HCT116 (cell line): ENCODE measurements at regions not wholly inside any gene's neighbourhood (a gene's known extent, or its start where the extent isn't known, plus 50 kb on each side); places are given as distances from the start of the nearest gene placed in this dataset.

Source experiments
- ATAC-seq: fragments of 200-7000 bp; cut with Tn5 transposase; 2 replicates; pipeline ENCODE4 v1.9.1; 2020; ENCODE audit warnings: mild to moderate bottlenecking, moderate library complexity
- BruUV-seq: library from RNA; stranded (reverse); fragments of 400-500 nt; replicated peaks from 2 replicates; lab custom pipeline; 2021; lab: Mats Ljungman, UMichigan
- CTCF ChIA-PET: fragments of 300-600 bp; sonication (Branson Sonifier 250); formaldehyde crosslinking; loops from one replicate; lab custom pipeline; 2021; ENCODE audit warnings: antibody characterized with exemption; lab: Charles Lee
- POLR2A ChIA-PET: fragments of 300-600, 350-600 bp; sonication (Branson Sonifier 250); formaldehyde crosslinking; loops from one replicate; lab custom pipeline; 2021; ENCODE audit warnings: antibody characterized with exemption; lab: Charles Lee
- RAD21 ChIA-PET, 2 experiments: fragments of 300-600 bp; sonication (Branson Sonifier 250); formaldehyde crosslinking; loops; one replicate each; lab custom pipeline; 2023; ENCODE audit warnings: low total read pairs in 2 of 2; ENCODE audit not compliant: uncharacterized antibody in 2 of 2, unreplicated experiment in 2 of 2, low non-redundant PET in 1 of 2; lab: Charles Lee
- DNase-seq: peaks from one replicate; pipeline ENCODE4 v3.0.0-alpha.2; 2010; ENCODE audit warnings: low read depth, low spot score
- H2AFZ ChIP-seq: fragments of 200-600 bp; shearing (Covaris generic), sonication (generic); 2 replicates; pipeline ENCODE4 v1.6.1; 2017; ENCODE audit warnings: low read depth, mixed run types, mixed read lengths, antibody characterized with exemption, low read length; ENCODE audit not compliant: poor library complexity, severe bottlenecking
- H3K27ac ChIP-seq: 2 replicates; pipeline ENCODE4 v1.5.1; 2012; ENCODE audit warnings: low read depth, low read length
- H3K27me3 ChIP-seq: fragments of 200-600 bp; sonication (generic); 2 replicates; pipeline ENCODE4 v1.6.1; 2016; ENCODE audit warnings: mixed run types, low read length, mixed read lengths; ENCODE audit not compliant: insufficient read depth
- H3K36me3 ChIP-seq, 2 experiments: fragments of 200-500 bp in 1 of 2; fragments of 200-600 bp in 1 of 2; sonication (Bioruptor generic) in 1 of 2; sonication (generic) in 1 of 2; 2 replicates each; pipeline versions ENCODE4 v1.5.1 to v1.6.1; 2014 to 2016; ENCODE audit warnings: low read length in 2 of 2, inconsistent platforms in 1 of 2, mixed read lengths in 1 of 2, mixed run types in 1 of 2; ENCODE audit not compliant: insufficient read depth in 2 of 2, control insufficient read depth in 1 of 2
- H3K4me1 ChIP-seq, 2 experiments: fragments of 200-600 bp in 1 of 2; sonication (generic) in 1 of 2; 2 replicates each; pipeline versions ENCODE4 v1.5.1 to v1.6.1; 2012 to 2017; ENCODE audit warnings: low read length in 2 of 2, inconsistent platforms in 1 of 2, mild to moderate bottlenecking in 1 of 2, mixed read lengths in 1 of 2, mixed run types in 1 of 2, moderate library complexity in 1 of 2; ENCODE audit not compliant: insufficient read depth in 2 of 2, control insufficient read depth in 1 of 2
- H3K4me2 ChIP-seq: fragments of 200-600 bp; sonication (generic); 2 replicates; pipeline ENCODE4 v1.6.1; 2017; ENCODE audit warnings: mixed run types, low read length, mixed read lengths
- H3K4me3 ChIP-seq, 2 experiments: fragments of 200-600 bp in 1 of 2; sonication (generic) in 1 of 2; replicated peaks in 1 of 2; 2 replicates each; pipeline ENCODE4 v1.5.1; 2011 to 2016; ENCODE audit warnings: low read length in 2 of 2, control low read depth in 1 of 2, low read depth in 1 of 2, mild to moderate bottlenecking in 1 of 2, mixed read lengths in 1 of 2, mixed run types in 1 of 2
- H3K79me2 ChIP-seq: fragments of 200-600 bp; sonication (generic); 2 replicates; pipeline ENCODE4 v1.6.1; 2017; ENCODE audit warnings: mild to moderate bottlenecking, mixed run types, low read length, moderate library complexity, mixed read lengths; ENCODE audit not compliant: insufficient read depth
- H3K9ac ChIP-seq: fragments of 200-600 bp; sonication (generic); 2 replicates; pipeline ENCODE4 v1.6.1; 2016; ENCODE audit warnings: low read length, mixed read lengths
- H3K9me2 ChIP-seq: fragments of 200-600 bp; sonication (generic), shearing (Covaris generic); 2 replicates; pipeline ENCODE4 v1.6.1; 2017; ENCODE audit warnings: mixed run types, mild to moderate bottlenecking, moderate library complexity; ENCODE audit not compliant: insufficient read depth
- H3K9me3 ChIP-seq, 2 experiments: fragments of 200-500 bp in 1 of 2; fragments of 200-600 bp in 1 of 2; sonication (Bioruptor generic) in 1 of 2; sonication (generic) in 1 of 2; 2 replicates each; pipeline ENCODE4 v1.6.1; 2014 to 2017; ENCODE audit warnings: low read length in 2 of 2, mixed read lengths in 2 of 2, inconsistent platforms in 1 of 2, low read depth in 1 of 2, mild to moderate bottlenecking in 1 of 2, mixed run types in 1 of 2, moderate library complexity in 1 of 2; ENCODE audit not compliant: control insufficient read depth in 1 of 2, insufficient read depth in 1 of 2
- H4K20me1 ChIP-seq: fragments of 200-600 bp; sonication (generic), shearing (Covaris generic); 2 replicates; pipeline ENCODE4 v1.6.1; 2017; ENCODE audit warnings: mixed run types, mild to moderate bottlenecking, moderate library complexity; ENCODE audit not compliant: insufficient read depth
- ATF3 ChIP-seq: IDR thresholded peaks from 2 replicates; pipeline ENCODE4 v1.6.1; 2012
- CBX3 ChIP-seq: IDR thresholded peaks from 2 replicates; pipeline ENCODE4 v1.6.1; 2012; ENCODE audit warnings: low read depth
- CTCF ChIP-seq, 3 experiments: fragments of 200-600 bp in 1 of 3; sonication (generic) in 1 of 3; IDR thresholded peaks in 2 of 3; conservative IDR thresholded peaks in 1 of 3; 2 replicates each; pipeline ENCODE4 v1.5.1; 2012 to 2017; ENCODE audit warnings: low read depth in 2 of 3, low read length in 2 of 3, antibody characterized with exemption in 1 of 3, borderline replicate concordance in 1 of 3, control low read depth in 1 of 3, mild to moderate bottlenecking in 1 of 3, mixed read lengths in 1 of 3, mixed run types in 1 of 3, moderate library complexity in 1 of 3; ENCODE audit not compliant: insufficient read depth in 1 of 3
- EGR1 ChIP-seq: IDR thresholded peaks from 2 replicates; pipeline ENCODE4 v1.6.1; 2012; ENCODE audit warnings: low read depth
- ELF1 ChIP-seq: IDR thresholded peaks from 2 replicates; pipeline ENCODE4 v1.6.1; 2012; ENCODE audit warnings: low read depth, borderline replicate concordance
- EZH2phosphoT487 ChIP-seq: fragments of 200-600 bp; IDR thresholded peaks from 2 replicates; pipeline ENCODE4 v1.6.1; 2018; ENCODE audit warnings: antibody characterized with exemption, borderline replicate concordance
- JUND ChIP-seq: IDR thresholded peaks from 2 replicates; pipeline ENCODE4 v1.6.1; 2012
- POLR2A ChIP-seq: IDR thresholded peaks from 2 replicates; pipeline ENCODE4 v1.7.0; 2011; ENCODE audit warnings: borderline replicate concordance; ENCODE audit not compliant: insufficient read depth, insufficient read length; ENCODE audit errors: extremely low read depth
- POLR2AphosphoS5 ChIP-seq: IDR thresholded peaks from 2 replicates; pipeline ENCODE4 v1.6.1; 2011; ENCODE audit warnings: mild to moderate bottlenecking, low read depth, low read length, moderate library complexity
- RAD21 ChIP-seq: IDR thresholded peaks from 2 replicates; pipeline ENCODE4 v1.6.1; 2012; ENCODE audit warnings: low read depth, mild to moderate bottlenecking
- REST ChIP-seq: IDR thresholded peaks from 2 replicates; pipeline ENCODE4 v1.6.1; 2012; ENCODE audit warnings: low read depth
- SP1 ChIP-seq: IDR thresholded peaks from 2 replicates; pipeline ENCODE4 v1.6.1; 2012; ENCODE audit warnings: low read depth
- SRF ChIP-seq: IDR thresholded peaks from 2 replicates; pipeline ENCODE4 v1.6.1; 2012; ENCODE audit warnings: low read depth
- TCF7L2 ChIP-seq: IDR thresholded peaks from 2 replicates; pipeline ENCODE4 v1.7.0; 2011; ENCODE audit warnings: borderline replicate concordance, inconsistent platforms; ENCODE audit not compliant: insufficient read depth, insufficient read length; ENCODE audit errors: extremely low read depth
- YY1 ChIP-seq: IDR thresholded peaks from 2 replicates; pipeline ENCODE4 v1.6.1; 2011; ENCODE audit warnings: low read length, low read depth, moderate library complexity, mild to moderate bottlenecking; ENCODE audit not compliant: insufficient replicate concordance; ENCODE audit errors: extremely low read depth
- ZFX ChIP-seq: fragments of 450-650 bp; IDR thresholded peaks from 2 replicates; pipeline ENCODE4 v1.6.1; 2017
- intact Hi-C: fragments of 100-400 bp; cut with micrococcal nuclease; formaldehyde crosslinking; loops from 2 replicates; pipeline ENCODE4 v1.10.0; 2022

GRCh38 chr10:5297996-5298395, 66.8 kb upstream of the UCN3 start:
- no TSS peak for BruUV-seq

GRCh38 chr10:5299950-5300349, 64.8 kb upstream of the UCN3 start:
- no peaks in the 10 kb centered on the region; a peak in 1 of 4 replicates for H3K9me3 ChIP-seq
- H3K4me3 ChIP-seq = no peak overlapping the region
- no peak overlapping the region for H3K9ac ChIP-seq
- no peaks in the 10 kb centered on the region for H3K4me1 ChIP-seq
- H2AFZ ChIP-seq = no peak overlapping the region
- H3K4me2 ChIP-seq = no peak overlapping the region
- no peaks in the 10 kb centered on the region for H4K20me1 ChIP-seq
- H3K27ac ChIP-seq = no peak overlapping the region
- no peaks in the 10 kb centered on the region for H3K9me2 ChIP-seq
- no TSS peak for BruUV-seq
- RAD21 ChIA-PET = no interaction called here
- CTCF ChIA-PET = interaction anchor here (1.4 kb wide), 1 partner anchor 485 kb away, joined by 5 read pairs; no protein-coding TSS in a partner anchor
- no peaks in the 10 kb centered on the region for H3K27me3 ChIP-seq
- DNase-seq (no peak), ATAC-seq (no peak)
- intact Hi-C loops = no loop called here
- H3K79me2 ChIP-seq = no peaks in the 10 kb centered on the region
- no peaks in the 10 kb centered on the region for H3K36me3 ChIP-seq
- POLR2A ChIA-PET = no interaction called here
- TF ChIP-seq EGR1 (no peak), POLR2AphosphoS5 (no peak), POLR2A (no peak), ELF1 (no peak), EZH2phosphoT487 (no peak), REST (no peak), TCF7L2 (no peak), ATF3 (no peak), SRF (no peak), SP1 (no peak), JUND (no peak), CBX3 (no peak), YY1 (no peak), ZFX (no peak), RAD21 (no peak), CTCF (IDR thresholded peaks at IDR 0.05 in 2 of 3, conservative IDR thresholded peaks at IDR 0.05 in 1 of 3; ENCODE audit: borderline replicate concordance in 1 of 3, insufficient read depth in 1 of 3, low read depth in 2 of 3, low read length in 2 of 3) (no peak)

More at GRCh38 chr10:5297996-5298395, 66.8 kb upstream of the UCN3 start:
- Histone ChIP-seq H2AFZ (no peak overlapping the region), H4K20me1 (no peaks in the 10 kb centered on the region), H3K9ac (no peak overlapping the region), H3K4me1 (peaks cover 0 to 8% of the 10 kb centered on the region in 2 experiments; a peak in 1 of 4 replicates), H3K9me3 (no peaks in the 10 kb centered on the region), H3K36me3 (no peaks in the 10 kb centered on the region), H3K79me2 (no peaks in the 10 kb centered on the region), H3K27me3 (no peaks in the 10 kb centered on the region), H3K27ac (no peak overlapping the region), H3K4me2 (no peak overlapping the region), H3K4me3 (no peak overlapping the region), H3K9me2 (no peaks in the 10 kb centered on the region)
- no peak for ATAC-seq
- TF ChIP-seq POLR2A = no peak
- no peak for TF ChIP-seq YY1
- RAD21 ChIA-PET = no interaction called here
- DNase-seq = no peak
- intact Hi-C loops = no loop called here
- CTCF ChIA-PET = no interaction called here
- POLR2A ChIA-PET = no interaction called here
